ENCODE measurements at regions not wholly inside any gene's neighbourhood (a gene's known extent, or its start where the extent isn't known, plus 50 kb on each side); places are given as distances from the start of the nearest gene placed in this dataset.

GRCh38 chr4:30783751-30784150 lies 63.6 kb downstream of the PCDH7 start:
- Histone ChIP-seq H3K79me2 (ENCODE audit: insufficient read depth, low read length) (no peaks in the 10 kb centered on the region), H3K36me3 (ENCODE audit: insufficient read depth, low read length) (no peaks in the 10 kb centered on the region), H3K4me2 (ENCODE audit: low read length) (no peak overlapping the region), H4K20me1 (ENCODE audit: insufficient read depth, low read length) (no peaks in the 10 kb centered on the region), H3F3A (ENCODE audit: insufficient read depth, low read length) (no peaks in the 10 kb centered on the region), H3K27me3 (ENCODE audit: insufficient read depth, low read length) (no peaks in the 10 kb centered on the region), H2AFZ (ENCODE audit: low read length) (no peak overlapping the region), H3K4me3 (ENCODE audit: low read depth, low read length, poor library complexity, severe bottlenecking) (no peak overlapping the region), H3K9me3 (ENCODE audit: low read length) (no peaks in the 10 kb centered on the region), H3K4me1 (ENCODE audit: insufficient read depth, low read length, severe bottlenecking) (no peaks in the 10 kb centered on the region), H3K9ac (ENCODE audit: low read length) (no peak overlapping the region), H3K9me2 (ENCODE audit: low read depth, low read length) (no peaks in the 10 kb centered on the region), H3K27ac (ENCODE audit: low read depth, low read length, poor library complexity, severe bottlenecking) (no peak overlapping the region)
- TF ChIP-seq CTCF (IDR thresholded peaks at IDR 0.05; ENCODE audit: low read length) (no peak), EZH2 (IDR thresholded peaks at IDR 0.05; ENCODE audit: borderline replicate concordance, low read length) (no peak)

GRCh38 chr4:30789219-30789671 lies 69.1 kb downstream of the PCDH7 start:
- Histone ChIP-seq H3K27me3 (ENCODE audit: insufficient read depth, low read length) (no peaks in the 10 kb centered on the region), H3K4me3 (ENCODE audit: low read depth, low read length, poor library complexity, severe bottlenecking) (no peak overlapping the region), H3F3A (ENCODE audit: insufficient read depth, low read length) (no peaks in the 10 kb centered on the region), H2AFZ (ENCODE audit: low read length) (no peak overlapping the region), H3K4me1 (ENCODE audit: insufficient read depth, low read length, severe bottlenecking) (no peaks in the 10 kb centered on the region), H3K36me3 (ENCODE audit: insufficient read depth, low read length) (no peaks in the 10 kb centered on the region), H3K79me2 (ENCODE audit: insufficient read depth, low read length) (no peaks in the 10 kb centered on the region), H4K20me1 (ENCODE audit: insufficient read depth, low read length) (no peaks in the 10 kb centered on the region), H3K27ac (ENCODE audit: low read depth, low read length, poor library complexity, severe bottlenecking) (no peak overlapping the region), H3K9ac (ENCODE audit: low read length) (no peak overlapping the region), H3K9me3 (ENCODE audit: low read length) (no peaks in the 10 kb centered on the region), H3K9me2 (ENCODE audit: low read depth, low read length) (no peaks in the 10 kb centered on the region), H3K4me2 (ENCODE audit: low read length) (no peak overlapping the region)
- TF ChIP-seq EZH2 (IDR thresholded peaks at IDR 0.05; ENCODE audit: borderline replicate concordance, low read length) = no peak
- TF ChIP-seq CTCF (IDR thresholded peaks at IDR 0.05; ENCODE audit: low read length) = no peak

GRCh38 chr4:30790123-30790522 lies 70.0 kb downstream of the PCDH7 start:
- Histone ChIP-seq H3K4me1 (ENCODE audit: insufficient read depth, low read length, severe bottlenecking) (no peaks in the 10 kb centered on the region), H3K4me3 (ENCODE audit: low read depth, low read length, poor library complexity, severe bottlenecking) (no peak overlapping the region), H2AFZ (ENCODE audit: low read length) (no peak overlapping the region), H3K27ac (ENCODE audit: low read depth, low read length, poor library complexity, severe bottlenecking) (no peak overlapping the region), H3K9me3 (ENCODE audit: low read length) (no peaks in the 10 kb centered on the region), H3K36me3 (ENCODE audit: insufficient read depth, low read length) (no peaks in the 10 kb centered on the region), H3K79me2 (ENCODE audit: insufficient read depth, low read length) (no peaks in the 10 kb centered on the region), H3K27me3 (ENCODE audit: insufficient read depth, low read length) (no peaks in the 10 kb centered on the region), H4K20me1 (ENCODE audit: insufficient read depth, low read length) (no peaks in the 10 kb centered on the region), H3K4me2 (ENCODE audit: low read length) (no peak overlapping the region), H3F3A (ENCODE audit: insufficient read depth, low read length) (no peaks in the 10 kb centered on the region), H3K9ac (ENCODE audit: low read length) (no peak overlapping the region), H3K9me2 (ENCODE audit: low read depth, low read length) (no peaks in the 10 kb centered on the region)
- TF ChIP-seq EZH2 (IDR thresholded peaks at IDR 0.05; ENCODE audit: borderline replicate concordance, low read length) (no peak), CTCF (IDR thresholded peaks at IDR 0.05; ENCODE audit: low read length) (no peak)

Measured in OCI-LY1 (cell line).